ENCODE measurements at regions not wholly inside any gene's neighbourhood (a gene's known extent, or its start where the extent isn't known, plus 50 kb on each side); places are given as distances from the start of the nearest gene placed in this dataset.

- Histone ChIP-seq H3K4me3 (ENCODE audit: low read length) (no peak overlapping the region), H4K20me1 (ENCODE audit: control insufficient read depth, insufficient read depth, low read depth, low read length) (no peaks in the 10 kb centered on the region), H3K4me2 (ENCODE audit: low read length) (no peak overlapping the region), H3K27ac (ENCODE audit: low read depth, low read length) (no peak overlapping the region), H3K9me2 (replicated peaks; ENCODE audit: control insufficient read depth, low read length) (no peaks in the 10 kb centered on the region), H3K9me3 (ENCODE audit: control insufficient read depth, insufficient read depth, low read length) (no peaks in the 10 kb centered on the region), H3K4me1 (ENCODE audit: control insufficient read depth, low read length) (no peaks in the 10 kb centered on the region), H3K79me2 (ENCODE audit: control insufficient read depth, low read length) (no peaks in the 10 kb centered on the region), H3K27me3 (ENCODE audit: control insufficient read depth, low read length) (no peaks in the 10 kb centered on the region), H3K36me3 (ENCODE audit: control insufficient read depth, low read length) (no peaks in the 10 kb centered on the region), H3F3A (ENCODE audit: control insufficient read depth, insufficient read depth) (no peaks in the 10 kb centered on the region)
- TF ChIP-seq CTCF (IDR thresholded peaks at IDR 0.05; ENCODE audit: low read depth, low read length, poor library complexity, severe bottlenecking), result no peak
- no peak for TF ChIP-seq EZH2phosphoT487 (IDR thresholded peaks at IDR 0.05; ENCODE audit: borderline replicate concordance, low read length)
Measured at GRCh38 chr15:96589864-96590263, 259.4 kb downstream of the NR2F2 start.

- H3F3A ChIP-seq (ENCODE audit: control insufficient read depth, insufficient read depth), result no peaks in the 10 kb centered on the region
- no peaks in the 10 kb centered on the region for H3K27me3 ChIP-seq (ENCODE audit: control insufficient read depth, low read length)
- no peak overlapping the region for H3K4me2 ChIP-seq (ENCODE audit: low read length)
- H4K20me1 ChIP-seq (ENCODE audit: control insufficient read depth, insufficient read depth, low read depth, low read length), result no peaks in the 10 kb centered on the region
- no peak overlapping the region for H3K4me3 ChIP-seq (ENCODE audit: low read length)
- H3K4me1 ChIP-seq (ENCODE audit: control insufficient read depth, low read length), result no peaks in the 10 kb centered on the region
- TF ChIP-seq EZH2phosphoT487 (IDR thresholded peaks at IDR 0.05; ENCODE audit: borderline replicate concordance, low read length) (no peak), CTCF (IDR thresholded peaks at IDR 0.05; ENCODE audit: low read depth, low read length, poor library complexity, severe bottlenecking) (no peak)
- H3K9me3 ChIP-seq (ENCODE audit: control insufficient read depth, insufficient read depth, low read length), result no peaks in the 10 kb centered on the region
- no peaks in the 10 kb centered on the region for H3K9me2 ChIP-seq (replicated peaks; ENCODE audit: control insufficient read depth, low read length)
- H3K36me3 ChIP-seq (ENCODE audit: control insufficient read depth, low read length), result no peaks in the 10 kb centered on the region
- no peaks in the 10 kb centered on the region for H3K79me2 ChIP-seq (ENCODE audit: control insufficient read depth, low read length)
- no peak overlapping the region for H3K27ac ChIP-seq (ENCODE audit: low read depth, low read length)
Measured at GRCh38 chr15:96593735-96594134, 263.2 kb downstream of the NR2F2 start.

- Histone ChIP-seq H3F3A (ENCODE audit: control insufficient read depth, insufficient read depth) (no peaks in the 10 kb centered on the region), H3K79me2 (ENCODE audit: control insufficient read depth, low read length) (no peaks in the 10 kb centered on the region), H3K4me1 (ENCODE audit: control insufficient read depth, low read length) (no peaks in the 10 kb centered on the region), H4K20me1 (ENCODE audit: control insufficient read depth, insufficient read depth, low read depth, low read length) (no peaks in the 10 kb centered on the region), H3K9me3 (ENCODE audit: control insufficient read depth, insufficient read depth, low read length) (no peaks in the 10 kb centered on the region), H3K4me3 (ENCODE audit: low read length) (no peak overlapping the region), H3K27ac (ENCODE audit: low read depth, low read length) (no peak overlapping the region), H3K27me3 (ENCODE audit: control insufficient read depth, low read length) (no peaks in the 10 kb centered on the region), H3K4me2 (ENCODE audit: low read length) (no peak overlapping the region), H3K36me3 (ENCODE audit: control insufficient read depth, low read length) (no peaks in the 10 kb centered on the region), H3K9me2 (replicated peaks; ENCODE audit: control insufficient read depth, low read length) (no peaks in the 10 kb centered on the region)
- TF ChIP-seq EZH2phosphoT487 (IDR thresholded peaks at IDR 0.05; ENCODE audit: borderline replicate concordance, low read length) (no peak), CTCF (IDR thresholded peaks at IDR 0.05; ENCODE audit: low read depth, low read length, poor library complexity, severe bottlenecking) (no peak)
Measured at GRCh38 chr15:96595951-96596350, 265.5 kb downstream of the NR2F2 start.

GRCh38 chr15:96598514-96598913, 268.0 kb downstream of the NR2F2 start:
- H3K4me2 ChIP-seq (ENCODE audit: low read length), result no peak overlapping the region
- no peak overlapping the region for H3K27ac ChIP-seq (ENCODE audit: low read depth, low read length)
- H4K20me1 ChIP-seq (ENCODE audit: control insufficient read depth, insufficient read depth, low read depth, low read length), result no peaks in the 10 kb centered on the region
- H3K4me1 ChIP-seq (ENCODE audit: control insufficient read depth, low read length), result no peaks in the 10 kb centered on the region
- no peaks in the 10 kb centered on the region for H3K27me3 ChIP-seq (ENCODE audit: control insufficient read depth, low read length)
- no peak for TF ChIP-seq CTCF (IDR thresholded peaks at IDR 0.05; ENCODE audit: low read depth, low read length, poor library complexity, severe bottlenecking)
- H3K9me3 ChIP-seq (ENCODE audit: control insufficient read depth, insufficient read depth, low read length), result no peaks in the 10 kb centered on the region
- H3F3A ChIP-seq (ENCODE audit: control insufficient read depth, insufficient read depth), result no peaks in the 10 kb centered on the region
- H3K36me3 ChIP-seq (ENCODE audit: control insufficient read depth, low read length), result no peaks in the 10 kb centered on the region
- no peak overlapping the region for H3K4me3 ChIP-seq (ENCODE audit: low read length)
- no peaks in the 10 kb centered on the region for H3K79me2 ChIP-seq (ENCODE audit: control insufficient read depth, low read length)
- H3K9me2 ChIP-seq (replicated peaks; ENCODE audit: control insufficient read depth, low read length), result no peaks in the 10 kb centered on the region
